ENCODE measurements at regions not wholly inside any gene's neighbourhood (a gene's known extent, or its start where the extent isn't known, plus 50 kb on each side); places are given as distances from the start of the nearest gene placed in this dataset.

GRCh38 chr2:2909086-2910035 is 468.3 kb downstream of the EIPR1 start:
- TF ChIP-seq CTCF (IDR thresholded peaks at IDR 0.05) (no peak), EZH2 (IDR thresholded peaks at IDR 0.05; ENCODE audit: borderline replicate concordance, insufficient read depth, low read depth, low read length, poor library complexity, severe bottlenecking) (no peak)
